K562 (cell line): ENCODE measurements at regions not wholly inside any gene's neighbourhood (a gene's known extent, or its start where the extent isn't known, plus 50 kb on each side); places are given as distances from the start of the nearest gene placed in this dataset.

Experiments
- ATAC-seq: fragments of 200-7000 bp; cut with Tn5 transposase; 3 replicates; pipeline ENCODE4 v1.9.1; 2020; ENCODE audit warnings: moderate library complexity
- BruUV-seq: library from RNA; stranded (reverse); fragments of 400-500 nt; replicated peaks from 2 replicates; lab custom pipeline; 2021; lab: Mats Ljungman, UMichigan
- CTCF ChIA-PET: fragments of 300-600 bp; formaldehyde crosslinking; extraction: SDS; loops from one replicate; lab custom pipeline; 2021; ENCODE audit warnings: low intra/inter-chr PET ratio; lab: Yijun Ruan, JAX
- POLR2A ChIA-PET: fragments of 300-600, 350-650 bp; sonication (Branson Sonifier 250); formaldehyde crosslinking; extraction: SDS; loops from one replicate; lab custom pipeline; 2021; ENCODE audit warnings: antibody characterized with exemption, inconsistent platforms; lab: Yijun Ruan, JAX
- DNase-seq, 4 experiments: peaks; one replicate each; pipeline versions ENCODE4 v3.0.0 to v3.0.0-alpha.2; 2011 to 2018; ENCODE audit warnings: low spot score in 3 of 4, mixed read lengths in 3 of 4; ENCODE audit errors: extremely low read depth in 1 of 4
- FAIRE-seq: peaks from 2 replicates; lab custom pipeline; 2011; peaks lifted over from hg19 to GRCh38; lab: Jason Lieb, UNC
- H2AFZ ChIP-seq: 2 replicates; pipeline ENCODE4 v1.6.0; 2011; ENCODE audit warnings: low read depth, low read length, control low read depth, inconsistent platforms
- H3K27ac ChIP-seq: fragments of 200-600 bp; 3 replicates; pipeline ENCODE4 v1.8.0; 2011; ENCODE audit warnings: low read depth, mild to moderate bottlenecking, control low read depth, inconsistent platforms, low read length, moderate library complexity, mixed read lengths; ENCODE audit errors: extremely low read depth
- H3K27me3 ChIP-seq, 2 experiments: fragments of 300-600 bp in 1 of 2; 2 replicates in 1 of 2; 3 replicates in 1 of 2; pipeline versions ENCODE4 v1.6.0 to v1.8.0; 2011; ENCODE audit warnings: inconsistent platforms in 2 of 2, low read length in 2 of 2, mild to moderate bottlenecking in 1 of 2, mixed read lengths in 1 of 2, moderate library complexity in 1 of 2; ENCODE audit not compliant: control insufficient read depth in 2 of 2, insufficient read depth in 2 of 2
- H3K36me3 ChIP-seq: fragments of 300-600 bp; 3 replicates; pipeline ENCODE4 v1.8.0; 2011; ENCODE audit warnings: mild to moderate bottlenecking, low read length, inconsistent platforms; ENCODE audit not compliant: control insufficient read depth, insufficient read depth
- H3K4me1 ChIP-seq, 2 experiments: fragments of 200-600 bp in 1 of 2; replicated peaks in 1 of 2; 2 replicates in 1 of 2; 3 replicates in 1 of 2; pipeline versions ENCODE4 v1.5.1 to v1.8.0; 2011; ENCODE audit warnings: inconsistent platforms in 2 of 2, low read length in 2 of 2, mild to moderate bottlenecking in 1 of 2, mixed read lengths in 1 of 2, moderate library complexity in 1 of 2; ENCODE audit not compliant: control insufficient read depth in 2 of 2, insufficient read depth in 2 of 2
- H3K4me2 ChIP-seq: 2 replicates; pipeline ENCODE4 v1.6.1; 2011; ENCODE audit warnings: low read length, control low read depth, inconsistent platforms, mixed read lengths; ENCODE audit not compliant: insufficient read depth
- H3K4me3 ChIP-seq: fragments of 200-600 bp; sonication (generic), shearing (Covaris generic); 2 replicates; pipeline ENCODE4 v1.5.1; 2016; ENCODE audit warnings: control low read depth, inconsistent platforms
- H3K79me2 ChIP-seq: fragments of 200-600 bp; 3 replicates; pipeline ENCODE4 v1.8.0; 2011; ENCODE audit warnings: low read length, inconsistent platforms; ENCODE audit not compliant: control insufficient read depth, insufficient read depth
- H3K9ac ChIP-seq, 2 experiments: 2 replicates each; pipeline versions ENCODE4 v1.6.0 to v1.6.1; 2011; ENCODE audit warnings: low read depth in 2 of 2, low read length in 2 of 2, control low read depth in 1 of 2, inconsistent platforms in 1 of 2, mild to moderate bottlenecking in 1 of 2, mixed read lengths in 1 of 2; ENCODE audit not compliant: insufficient read depth in 1 of 2
- H3K9me1 ChIP-seq: one replicate; pipeline ENCODE4 v1.6.0; 2011; ENCODE audit warnings: inconsistent platforms, mild to moderate bottlenecking, low read length, moderate library complexity; ENCODE audit not compliant: control insufficient read depth, insufficient read depth
- H3K9me3 ChIP-seq: replicated peaks from 2 replicates; pipeline ENCODE4 v1.5.1; 2011; ENCODE audit warnings: low read depth, low read length, inconsistent platforms; ENCODE audit not compliant: control insufficient read depth, insufficient read depth
- H4K20me1 ChIP-seq: replicated peaks from 2 replicates; pipeline ENCODE4 v1.6.1; 2011; ENCODE audit warnings: low read length, inconsistent platforms, mixed read lengths; ENCODE audit not compliant: control insufficient read depth, insufficient read depth
- E2F3 ChIP-seq: fragments of 250-450 bp; sonication (Bioruptor Pico); IDR thresholded peaks from 2 replicates; pipeline ENCODE4 v1.4.0; 2020; ENCODE audit warnings: mild to moderate bottlenecking
- ETV1 ChIP-seq: fragments of 450-650 bp; conservative IDR thresholded peaks from 2 replicates; pipeline ENCODE4 v1.6.1; 2016; ENCODE audit warnings: missing genetic modification characterization, control low read depth, low read depth, missing compliant biosample characterization
- HEY1 ChIP-seq: fragments of 250-450 bp; sonication (Bioruptor Pico); IDR thresholded peaks from 2 replicates; pipeline ENCODE4 v1.5.0; 2020; ENCODE audit warnings: mild to moderate bottlenecking, moderate library complexity, borderline replicate concordance
- MXI1 ChIP-seq: IDR thresholded peaks from 2 replicates; pipeline ENCODE4 v1.6.1; 2011; ENCODE audit warnings: low read depth, mild to moderate bottlenecking, improper control_type of control experiment, low read length
- PCBP2 ChIP-seq: fragments of 200-400 bp; formaldehyde crosslinking; IDR thresholded peaks from 2 replicates; pipeline ENCODE4 v1.6.1; 2018; ENCODE audit warnings: low read length, low read depth, mild to moderate bottlenecking, moderate library complexity; ENCODE audit not compliant: poor library complexity, severe bottlenecking
- PURB ChIP-seq: sonication (generic); formaldehyde crosslinking; IDR thresholded peaks from 2 replicates; pipeline ENCODE4 v1.9.0; 2021; ENCODE audit warnings: low read depth, mild to moderate bottlenecking, missing genetic modification reagents
- RBFOX2 ChIP-seq: fragments of 200-400 bp; formaldehyde crosslinking; IDR thresholded peaks from 2 replicates; pipeline ENCODE4 v1.6.1; 2017; ENCODE audit warnings: low read depth, mild to moderate bottlenecking, low read length, moderate library complexity
- SMAD2 ChIP-seq: fragments of 150-350 bp; IDR thresholded peaks from 2 replicates; pipeline ENCODE4 v1.6.1; 2014; ENCODE audit warnings: low read depth, mild to moderate bottlenecking, low read length
- STAT5B ChIP-seq: fragments of 250-450 bp; sonication (Bioruptor Pico); IDR thresholded peaks from 2 replicates; pipeline ENCODE4 v1.8.0; 2021; ENCODE audit warnings: mild to moderate bottlenecking, inconsistent platforms
- ZC3H11A ChIP-seq: IDR thresholded peaks from 2 replicates; pipeline ENCODE4 v1.6.1; 2012; ENCODE audit warnings: low read depth, low read length, improper control_type of control experiment
- ZNF830 ChIP-seq: fragments of 250-450 bp; sonication (Bioruptor Pico); IDR thresholded peaks from 2 replicates; pipeline ENCODE4 v1.5.0; 2021; ENCODE audit warnings: mild to moderate bottlenecking
- WGBS: fragments of 100-300 bp; shearing (Covaris generic); methylation state at CpG from one replicate; pipeline ENCODE4 v1.1.6; 2016; ENCODE audit warnings: low coverage, mixed read lengths; ENCODE audit not compliant: insufficient coverage; ENCODE audit errors: missing lambda C conversion rate; 5-methylcytosine and 5-hydroxymethylcytosine counted together
- in situ Hi-C: fragments of 300-500 bp; cut with MboI; formaldehyde crosslinking; loops from 4 replicates; pipeline ENCODE4 v1.15.0; 2018; ENCODE audit warnings: inconsistent platforms, mixed read lengths
- intact Hi-C: fragments of 100-400 bp; cut with micrococcal nuclease; formaldehyde crosslinking; loops from 2 replicates; pipeline ENCODE4 v1.14.2; 2022
- TF ChIP-seq, protein P1 (sequence below): fragments of 250-450 bp; sonication (Bioruptor Pico); IDR thresholded peaks from 2 replicates; pipeline ENCODE4 v1.5.0; 2021; ENCODE audit warnings: mild to moderate bottlenecking, moderate library complexity

DNA sequence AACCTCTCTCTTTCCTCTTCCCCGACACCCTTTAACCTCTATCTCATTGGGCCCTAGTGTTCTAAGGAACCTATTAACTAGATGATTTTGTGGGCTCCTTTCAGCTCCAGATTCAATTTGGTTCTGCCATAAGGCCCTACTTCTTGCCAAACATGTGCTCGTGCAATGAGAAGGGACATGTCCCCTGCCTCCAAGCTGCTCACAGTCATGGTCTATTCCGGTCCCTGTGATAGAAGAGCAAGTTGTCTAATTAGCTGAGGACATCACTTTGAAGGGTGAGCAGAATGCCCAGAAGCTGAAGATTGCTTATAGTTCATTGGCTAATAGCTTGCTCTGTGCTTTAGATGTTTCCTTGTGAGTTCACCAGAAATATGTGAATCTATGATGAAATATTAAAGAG lies 76.2 kb downstream of the ZNF648 start:
- ChIA-PET POLR2A (no interaction called here), CTCF (no interaction called here)
- Histone ChIP-seq H4K20me1 (no peaks in the 10 kb centered on the region), H3K4me1 (no peaks in the 10 kb centered on the region), H3K27ac (no peak overlapping the region), H3K9ac (no peak overlapping the region), H3K4me3 (no peak overlapping the region), H3K9me3 (no peaks in the 10 kb centered on the region), H2AFZ (no peak overlapping the region), H3K36me3 (no peaks in the 10 kb centered on the region), H3K4me2 (no peak overlapping the region), H3K9me1 (no peaks in the 10 kb centered on the region), H3K27me3 (peaks cover 0 to 11% of the 10 kb centered on the region in 2 experiments; a peak in 2 of 5 replicates), H3K79me2 (no peaks in the 10 kb centered on the region)
- BruUV-seq, result no TSS peak
- ATAC-seq (no peak), FAIRE-seq (peak; percentile 54), DNase-seq (no peak)
- in situ Hi-C loops (no loop called here), intact Hi-C loops (no loop called here)
- WGBS, result 0% methylated on average over 3 of the region's 3 CpGs
- TF ChIP-seq ZNF830 (CRISPR knock-in tag) (no peak), HEY1 (no peak), RBFOX2 (no peak), PCBP2 (no peak), ETV1 (tag) (no peak), E2F3 (no peak)

DNA sequence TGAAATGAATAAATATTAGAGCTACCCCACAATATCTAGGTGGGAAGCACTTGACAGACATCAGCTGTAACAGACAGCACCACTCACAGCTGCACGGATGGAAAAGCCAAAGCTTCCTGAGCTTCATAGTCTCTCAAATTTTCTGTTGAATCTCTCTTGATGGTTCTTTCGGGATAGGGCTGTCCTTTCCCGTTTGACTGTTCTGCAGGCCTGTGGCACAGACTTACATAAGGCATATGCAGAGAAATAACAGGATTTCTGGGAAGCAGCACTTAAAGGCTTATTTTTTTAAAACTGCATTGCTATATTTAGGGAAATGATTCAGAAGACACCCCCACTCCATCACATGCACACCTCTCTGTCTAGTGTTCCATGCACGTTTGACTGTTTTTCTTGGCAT lies 77.5 kb downstream of the ZNF648 start:
- DNase-seq, result no peak
- no peaks in the 10 kb centered on the region for H3K9me3 ChIP-seq
- no peaks in the 10 kb centered on the region for H3K79me2 ChIP-seq
- intact Hi-C loops (no loop called here), in situ Hi-C loops (no loop called here)
- no peak overlapping the region for H3K9ac ChIP-seq
- H3K4me1 ChIP-seq, result no peaks in the 10 kb centered on the region
- 1% methylated on average over 4 of the region's 4 CpGs for WGBS
- peaks cover 0 to 11% of the 10 kb centered on the region in 2 experiments; a peak in 2 of 5 replicates for H3K27me3 ChIP-seq
- ChIA-PET CTCF (no interaction called here), POLR2A (no interaction called here)
- no TSS peak for BruUV-seq
- no peak for FAIRE-seq
- no peaks in the 10 kb centered on the region for H4K20me1 ChIP-seq
- no peak overlapping the region for H3K4me2 ChIP-seq
- H3K27ac ChIP-seq, result no peak overlapping the region
- no peak overlapping the region for H2AFZ ChIP-seq
- H3K4me3 ChIP-seq, result no peak overlapping the region
- no peak for ATAC-seq
- no peaks in the 10 kb centered on the region for H3K36me3 ChIP-seq
- H3K9me1 ChIP-seq, result no peaks in the 10 kb centered on the region
- no peak for TF ChIP-seq SMAD2
- no peak for TF ChIP-seq STAT5B (CRISPR knock-in tag)
- TF ChIP-seq ZC3H11A, result no peak
- TF ChIP-seq, protein P1, sequence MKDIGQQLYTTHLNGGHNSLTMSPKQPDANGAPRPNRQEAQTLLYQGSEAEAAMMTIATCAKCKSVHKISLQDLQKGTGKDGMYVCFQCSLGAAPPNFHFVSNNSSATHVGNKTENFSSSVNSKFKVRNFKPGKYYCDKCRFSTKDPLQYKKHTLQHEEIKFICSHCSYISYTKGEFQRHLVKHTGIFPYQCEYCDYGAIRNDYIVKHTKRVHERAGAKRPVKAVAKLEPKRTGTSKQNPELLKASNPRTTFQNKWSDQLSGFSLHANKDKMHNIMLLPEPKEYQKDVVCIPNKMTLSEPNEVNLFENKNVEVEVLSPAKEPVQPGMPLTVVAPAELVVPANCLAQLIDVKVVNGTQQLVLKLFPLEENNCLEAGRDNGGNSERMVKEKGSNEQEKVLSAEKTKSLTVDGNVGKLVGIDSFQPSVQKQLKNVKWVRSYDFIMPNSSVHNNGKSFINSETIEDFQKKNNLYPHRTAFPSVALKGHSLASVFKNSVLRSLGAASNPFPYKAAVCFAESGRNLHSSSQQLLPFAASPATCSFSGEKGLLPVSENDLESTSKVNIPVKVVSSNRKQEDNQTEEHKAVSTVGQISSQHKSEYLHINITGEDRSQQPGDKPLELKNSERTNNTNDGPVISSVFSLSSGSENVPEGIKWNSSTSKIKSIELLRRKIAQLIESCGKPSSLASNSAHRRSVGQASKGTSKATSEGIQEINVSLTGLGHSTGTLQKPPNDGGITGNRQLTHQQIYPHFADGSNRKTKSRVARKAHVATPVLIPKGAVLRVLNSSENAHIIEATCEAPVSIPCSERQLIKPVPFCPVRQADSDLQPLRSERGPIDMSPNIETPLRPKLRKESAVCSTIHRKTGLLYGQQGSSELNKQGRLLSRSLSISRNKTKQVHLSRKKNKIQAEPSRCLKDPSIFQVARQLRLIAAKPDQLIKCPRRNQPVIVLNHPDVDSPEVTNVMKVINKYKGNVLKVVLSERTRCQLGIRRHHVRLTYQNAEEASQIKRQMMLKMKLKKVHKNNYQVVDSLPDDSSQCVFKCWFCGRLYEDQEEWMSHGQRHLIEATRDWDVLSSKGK (CRISPR knock-in tag), result no peak
- no peak for TF ChIP-seq MXI1
- no peak for TF ChIP-seq PURB (CRISPR knock-in tag)
